GM18873 (cell line): ENCODE measurements at regions not wholly inside any gene's neighbourhood (a gene's known extent, or its start where the extent isn't known, plus 50 kb on each side); places are given as distances from the start of the nearest gene placed in this dataset.

Experiments
- ATAC-seq: cut with Tn5 transposase; IDR thresholded peaks from one replicate; pipeline ENCODE4 v1.9.1; 2021; ENCODE audit warnings: mild to moderate bottlenecking, moderate library complexity, moderate number of reproducible peaks; ENCODE audit not compliant: unreplicated experiment, low FRiP score

DNA sequence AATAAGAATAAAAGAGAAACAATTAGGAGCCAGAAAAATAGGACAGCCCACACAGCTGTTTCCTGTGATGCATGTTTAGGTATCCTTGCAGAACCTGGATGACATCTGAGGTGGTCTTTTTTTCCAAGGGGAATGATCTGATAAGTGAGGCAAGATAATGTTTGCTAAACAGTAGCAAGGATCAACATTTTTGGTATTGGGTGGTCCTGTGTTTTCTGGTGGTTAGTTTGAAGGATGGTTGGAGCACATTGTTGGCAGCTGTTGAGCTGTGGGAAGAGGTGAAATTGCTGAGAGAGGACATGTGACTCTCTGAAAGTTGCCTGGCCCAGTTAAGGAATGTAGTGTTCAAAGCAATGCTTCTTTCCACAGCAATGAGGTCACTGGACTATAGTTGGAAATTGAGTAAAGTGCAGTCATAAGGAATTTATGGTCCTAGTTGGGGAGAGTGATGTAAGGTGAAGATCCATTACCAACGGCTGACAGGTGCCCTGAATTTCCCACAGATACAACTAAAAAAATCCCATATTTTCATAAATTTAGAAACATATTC lies 270.2 kb upstream of the IMPG1 start:
- ATAC-seq: no peak

DNA sequence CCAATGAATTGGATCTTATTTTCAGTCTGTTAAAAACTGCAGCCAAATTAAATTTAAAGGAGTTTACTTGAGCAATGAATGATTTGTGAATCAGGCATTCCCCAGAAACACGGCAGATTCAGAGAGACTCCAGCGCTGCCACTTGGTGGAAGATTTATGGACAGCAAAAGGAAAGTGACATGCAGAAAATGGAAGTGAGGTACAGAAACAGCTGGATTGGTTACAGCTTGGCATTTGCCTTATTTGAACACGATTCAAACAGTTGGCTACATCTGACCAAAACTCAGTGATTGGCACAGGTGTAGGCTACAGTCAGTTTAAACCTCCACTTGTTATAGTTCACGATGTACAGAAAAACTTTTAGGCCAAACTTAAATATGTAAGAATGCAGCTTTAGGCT lies 257.6 kb upstream of the IMPG1 start:
- ATAC-seq: no peak

DNA sequence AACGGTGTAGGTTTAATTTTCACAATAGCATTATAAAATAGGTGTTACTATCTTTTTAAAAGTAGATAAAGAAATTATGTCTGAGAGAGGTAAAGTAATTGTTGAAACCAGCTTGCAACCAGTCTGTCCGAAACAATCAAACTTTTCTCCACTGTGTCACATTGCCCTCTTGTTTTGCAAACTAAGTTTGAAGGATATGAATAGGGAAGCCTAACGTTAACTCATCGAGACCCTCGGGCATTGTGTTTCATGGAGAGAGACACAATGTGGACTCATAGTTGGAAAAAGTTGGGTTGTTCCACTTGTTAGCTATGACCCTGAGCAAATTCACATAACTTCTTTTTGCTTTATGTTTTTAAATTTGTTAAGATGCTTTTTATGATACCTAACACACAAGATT lies 254.4 kb upstream of the IMPG1 start:
- ATAC-seq: no peak
